ENCODE measurements at regions not wholly inside any gene's neighbourhood (a gene's known extent, or its start where the extent isn't known, plus 50 kb on each side); places are given as distances from the start of the nearest gene placed in this dataset.

DNA sequence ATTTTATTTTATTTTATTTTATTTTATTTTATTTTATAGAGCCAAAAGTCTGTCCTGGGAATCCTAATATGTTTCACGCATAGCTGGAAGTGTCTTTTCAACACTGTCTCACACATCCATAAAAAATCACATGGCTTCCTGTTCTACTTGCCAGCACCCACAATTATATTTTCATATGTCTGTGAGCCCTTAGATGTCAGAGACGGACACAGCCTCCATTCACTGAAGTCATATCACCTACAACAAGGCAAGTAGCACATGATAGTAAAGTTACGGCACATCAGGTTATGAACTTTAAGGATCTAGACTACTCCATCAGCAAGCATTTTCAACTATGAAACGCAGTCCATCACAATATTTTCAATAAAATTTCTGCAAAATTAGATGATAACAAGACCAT lies 168.4 kb downstream of the ZIC4 start:
- TF ChIP-seq EP300 (IDR thresholded peaks at IDR 0.05), result no peak
- TF ChIP-seq, protein P1, sequence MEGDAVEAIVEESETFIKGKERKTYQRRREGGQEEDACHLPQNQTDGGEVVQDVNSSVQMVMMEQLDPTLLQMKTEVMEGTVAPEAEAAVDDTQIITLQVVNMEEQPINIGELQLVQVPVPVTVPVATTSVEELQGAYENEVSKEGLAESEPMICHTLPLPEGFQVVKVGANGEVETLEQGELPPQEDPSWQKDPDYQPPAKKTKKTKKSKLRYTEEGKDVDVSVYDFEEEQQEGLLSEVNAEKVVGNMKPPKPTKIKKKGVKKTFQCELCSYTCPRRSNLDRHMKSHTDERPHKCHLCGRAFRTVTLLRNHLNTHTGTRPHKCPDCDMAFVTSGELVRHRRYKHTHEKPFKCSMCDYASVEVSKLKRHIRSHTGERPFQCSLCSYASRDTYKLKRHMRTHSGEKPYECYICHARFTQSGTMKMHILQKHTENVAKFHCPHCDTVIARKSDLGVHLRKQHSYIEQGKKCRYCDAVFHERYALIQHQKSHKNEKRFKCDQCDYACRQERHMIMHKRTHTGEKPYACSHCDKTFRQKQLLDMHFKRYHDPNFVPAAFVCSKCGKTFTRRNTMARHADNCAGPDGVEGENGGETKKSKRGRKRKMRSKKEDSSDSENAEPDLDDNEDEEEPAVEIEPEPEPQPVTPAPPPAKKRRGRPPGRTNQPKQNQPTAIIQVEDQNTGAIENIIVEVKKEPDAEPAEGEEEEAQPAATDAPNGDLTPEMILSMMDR (IDR thresholded peaks at IDR 0.05), result no peak
